GM18870 (cell line): ENCODE measurements at regions not wholly inside any gene's neighbourhood (a gene's known extent, or its start where the extent isn't known, plus 50 kb on each side); places are given as distances from the start of the nearest gene placed in this dataset.
"Not testable (repeated sequence)": the region's sequence is repeated elsewhere in the genome, so short reads cannot be mapped to it uniquely, and the experiment has no call there.

ENCODE experiments used
- ATAC-seq: cut with Tn5 transposase; IDR thresholded peaks from one replicate; pipeline ENCODE4 v1.9.1; 2021; ENCODE audit warnings: moderate library complexity; ENCODE audit not compliant: unreplicated experiment

- no peak for ATAC-seq
Observed at GRCh38 chr14:101634202-101634849, 73.0 kb downstream of the DIO3 start.

DNA sequence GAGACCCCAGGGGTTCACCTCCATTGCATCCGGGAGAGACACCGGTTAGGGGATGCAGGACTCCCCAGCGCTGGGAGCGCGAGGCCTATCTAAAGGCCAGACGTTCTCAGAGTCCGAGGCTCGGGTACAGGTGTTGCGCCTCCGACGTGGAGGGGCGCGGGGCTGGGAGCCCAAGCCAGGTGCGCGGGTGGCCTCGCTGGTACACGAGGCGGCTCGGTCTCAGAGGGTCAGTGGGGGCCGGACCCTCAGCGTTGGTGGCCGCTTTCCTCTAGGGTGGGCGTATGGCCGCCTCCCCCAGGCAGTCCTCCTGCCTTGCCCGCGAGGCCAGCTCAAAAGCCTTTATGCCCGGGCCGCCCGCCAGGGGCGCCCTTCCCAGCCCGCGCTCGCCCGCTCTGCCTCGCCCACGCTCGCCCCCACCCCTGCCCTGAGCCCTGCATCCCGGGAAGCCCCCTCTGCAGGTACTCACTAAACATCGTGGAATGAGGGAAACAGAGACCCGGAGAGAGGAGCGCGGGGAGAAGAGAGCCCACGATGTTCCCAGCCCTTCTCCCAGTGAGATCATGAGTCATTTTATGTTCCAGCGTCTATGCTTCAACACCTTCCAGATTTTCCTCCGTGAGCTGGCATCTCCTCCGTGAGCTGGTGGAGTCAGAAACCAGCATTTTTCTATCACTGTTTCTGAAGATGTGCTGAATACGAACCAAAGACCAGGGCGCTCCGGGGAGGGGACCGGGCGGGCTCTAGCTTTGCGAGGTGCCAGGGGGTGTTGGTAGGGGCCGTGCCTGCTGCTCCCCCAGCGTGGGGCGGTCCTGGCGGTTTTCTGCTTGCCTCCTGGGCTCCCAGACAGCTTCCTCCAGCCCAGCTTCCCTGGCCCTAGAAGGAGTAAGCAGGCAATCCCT, 73.8 kb downstream of the DIO3 start:
- ATAC-seq: no peak

- ATAC-seq: peak; percentile 48
Observed at GRCh38 chr14:101635749-101636560, 74.7 kb downstream of the DIO3 start.

DNA sequence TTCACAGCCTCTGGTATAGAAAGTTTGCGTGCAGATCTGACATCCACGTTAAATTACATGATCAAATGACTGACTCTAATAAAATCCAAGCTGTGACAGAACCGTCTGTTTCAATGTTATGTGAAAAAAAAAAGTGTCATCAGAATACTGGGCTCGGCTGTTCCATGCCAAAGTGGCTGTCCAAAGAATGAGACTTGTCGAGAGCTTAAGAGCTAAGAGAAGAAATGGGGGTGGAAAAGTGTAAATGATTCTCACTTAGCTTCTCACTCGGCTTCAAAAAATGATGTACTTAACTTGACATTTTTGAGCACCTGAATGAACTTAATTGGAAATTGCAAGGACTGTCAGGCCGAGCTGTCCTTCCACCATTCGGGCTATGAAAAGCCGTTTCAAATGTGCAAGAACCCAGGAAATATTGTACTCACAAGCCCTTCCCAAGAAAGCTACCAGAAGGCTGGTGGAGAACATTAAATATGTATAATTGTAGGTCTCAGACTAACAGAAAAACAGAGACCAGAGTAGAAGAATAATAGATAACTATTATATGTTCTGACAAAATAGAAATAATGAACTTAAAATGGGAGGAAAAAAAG, 78.0 kb downstream of the DIO3 start:
- no peak for ATAC-seq

DNA sequence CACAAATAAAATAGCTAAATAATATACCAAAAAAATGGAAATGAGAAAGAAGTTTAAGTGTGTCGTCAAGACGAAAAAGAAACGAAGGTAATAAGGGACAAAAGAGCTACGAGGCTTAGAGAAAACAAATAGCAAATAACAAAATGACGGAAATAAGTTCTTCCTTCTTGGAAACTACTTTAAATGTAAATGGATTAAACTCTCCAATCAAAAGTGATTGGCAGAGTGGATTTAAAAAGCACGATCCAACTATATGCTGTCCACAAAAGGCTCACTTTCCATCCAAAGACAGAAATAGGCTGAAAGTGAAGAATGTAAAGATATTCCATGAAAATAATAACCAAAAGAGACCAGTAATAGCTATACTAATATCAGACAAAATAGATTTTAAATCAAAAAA, 82.4 kb downstream of the DIO3 start:
- ATAC-seq: no peak

DNA sequence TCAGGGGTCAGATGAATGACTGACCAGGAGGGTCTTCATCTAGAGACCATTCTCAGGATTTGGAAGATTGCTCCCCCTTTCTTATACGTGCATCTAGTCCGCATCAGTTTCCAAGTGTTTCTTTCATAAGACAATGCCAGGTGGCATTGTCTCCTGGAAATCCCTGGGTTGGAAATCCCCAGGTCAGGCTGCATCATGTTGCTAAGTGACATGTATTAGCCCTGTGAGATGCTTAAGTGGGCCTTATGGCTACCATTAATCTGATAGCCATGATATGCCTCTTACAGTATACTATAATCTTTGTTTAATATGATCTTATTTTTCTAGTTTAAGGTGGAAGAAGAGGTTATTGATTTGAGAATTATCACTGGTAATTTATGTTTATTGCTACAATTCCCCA, 92.8 kb downstream of the DIO3 start:
- ATAC-seq: no peak

DNA sequence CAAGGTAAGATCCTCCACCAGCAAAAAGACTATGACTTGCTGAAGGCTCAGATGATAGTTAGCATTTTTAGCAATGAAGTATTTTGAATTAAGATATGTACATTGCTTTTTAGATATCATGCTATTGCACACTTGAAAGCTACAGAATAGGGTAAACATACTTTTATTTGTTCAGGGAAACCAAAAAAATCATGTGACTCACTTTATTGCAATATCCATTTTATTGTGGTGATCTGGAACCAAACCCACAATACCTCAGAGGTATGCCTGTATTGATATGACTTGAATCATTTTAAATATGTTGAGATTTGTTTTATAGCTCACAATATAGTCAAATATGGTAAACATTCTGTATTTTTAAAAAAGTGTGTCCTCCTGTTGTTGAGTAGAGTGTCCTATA, 96.1 kb downstream of the DIO3 start:
- ATAC-seq: no peak

- ATAC-seq: no peak
Observed at GRCh38 chr14:101665478-101666078, 95.9 kb upstream of the PPP2R5C start.

GRCh38 chr14:101666264-101666663, 95.2 kb upstream of the PPP2R5C start:
- ATAC-seq: no peak

DNA sequence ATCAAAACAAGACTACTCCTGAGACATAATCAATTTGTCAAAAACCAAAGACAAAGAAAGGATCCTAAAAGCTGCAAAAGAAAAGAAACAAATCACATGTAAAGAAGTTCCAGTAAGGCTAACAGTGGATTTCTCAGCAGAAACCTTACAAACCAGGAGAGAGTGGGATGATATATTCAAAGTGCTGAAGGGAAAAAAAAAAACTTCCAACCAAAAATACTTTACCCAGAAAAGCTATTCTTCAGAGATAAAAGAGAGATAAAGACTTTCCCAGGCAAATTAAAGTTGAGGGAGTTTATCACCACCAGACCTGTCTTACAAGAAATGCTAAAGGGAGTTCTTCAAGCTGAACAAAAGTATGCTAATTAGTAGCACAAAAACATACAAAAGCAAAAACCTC, 91.9 kb upstream of the PPP2R5C start:
- no peak for ATAC-seq

DNA sequence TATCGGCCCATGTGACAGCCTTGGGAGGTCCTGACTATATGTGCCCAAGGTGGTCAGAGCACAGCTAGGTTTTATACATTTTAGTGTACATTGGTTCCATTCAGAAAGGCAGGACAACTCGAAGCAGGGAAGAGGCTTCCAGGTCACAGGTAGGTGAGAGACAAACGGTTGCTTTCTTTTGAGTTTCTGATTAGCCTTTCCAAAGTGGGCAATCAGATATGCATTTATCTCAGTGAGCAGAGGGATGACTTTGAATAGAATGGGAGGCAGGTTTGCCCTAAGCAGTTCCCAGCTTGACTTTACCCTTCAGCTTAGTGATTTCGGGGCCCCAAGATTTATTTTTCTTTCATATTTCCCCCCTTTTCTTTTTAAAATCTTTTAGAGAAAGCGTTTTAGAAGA, 87.6 kb upstream of the PPP2R5C start:
- ATAC-seq: no peak

DNA sequence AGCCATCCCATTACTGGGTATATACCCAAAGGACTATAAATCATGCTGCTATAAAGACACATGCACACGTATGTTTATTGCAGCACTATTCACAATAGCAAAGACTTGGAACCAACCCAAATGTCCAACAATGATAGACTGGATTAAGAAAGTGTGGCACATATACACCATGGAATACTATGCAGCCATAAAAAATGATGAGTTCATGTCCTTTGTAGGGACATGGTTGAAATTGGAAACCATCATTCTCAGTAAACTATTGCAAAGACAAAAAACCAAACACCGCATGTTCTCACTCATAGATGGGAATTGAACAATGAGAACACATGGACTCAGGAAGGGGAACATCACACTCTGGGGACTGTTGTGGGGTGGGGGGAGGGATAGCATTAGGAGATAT, 85.7 kb upstream of the PPP2R5C start:
- ATAC-seq: not testable (repeated sequence)

GRCh38 chr14:101677912-101678327, 83.6 kb upstream of the PPP2R5C start:
- not testable (repeated sequence) for ATAC-seq

DNA sequence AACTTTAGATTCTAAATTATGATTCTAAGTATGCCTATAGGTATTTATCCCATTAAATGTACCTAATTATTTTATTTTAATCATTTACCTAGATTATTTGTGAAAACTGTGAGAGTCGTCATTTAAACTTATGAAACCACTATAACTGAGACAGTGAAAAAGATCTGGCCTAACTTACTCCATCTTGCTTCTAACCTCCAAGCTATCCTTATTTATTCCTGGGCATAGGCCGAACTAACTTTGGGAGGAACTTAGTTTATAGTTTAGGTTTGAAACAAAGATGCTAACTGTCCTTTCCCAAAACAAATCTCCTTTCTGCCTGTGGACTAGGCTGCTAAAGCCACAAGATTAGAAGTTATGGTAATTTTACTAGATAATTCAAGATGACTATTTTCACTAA, 79.7 kb upstream of the PPP2R5C start:
- no peak for ATAC-seq

DNA sequence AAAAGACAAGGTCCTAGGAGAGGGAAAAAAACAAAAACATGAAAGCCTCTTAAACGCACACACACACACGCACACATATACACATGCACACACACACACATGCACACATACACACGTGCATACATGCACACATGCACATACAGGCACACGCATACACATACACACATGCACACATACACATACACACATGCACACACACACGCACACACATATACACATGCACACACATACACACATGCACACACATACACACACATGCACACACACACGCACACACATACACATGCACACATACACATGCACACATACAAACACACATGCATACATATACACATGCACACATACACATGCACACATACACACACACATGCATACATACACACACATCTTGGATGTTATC, 78.1 kb upstream of the PPP2R5C start:
- ATAC-seq: no peak

GRCh38 chr14:101687756-101688546, 73.6 kb upstream of the PPP2R5C start:
- ATAC-seq: no peak

DNA sequence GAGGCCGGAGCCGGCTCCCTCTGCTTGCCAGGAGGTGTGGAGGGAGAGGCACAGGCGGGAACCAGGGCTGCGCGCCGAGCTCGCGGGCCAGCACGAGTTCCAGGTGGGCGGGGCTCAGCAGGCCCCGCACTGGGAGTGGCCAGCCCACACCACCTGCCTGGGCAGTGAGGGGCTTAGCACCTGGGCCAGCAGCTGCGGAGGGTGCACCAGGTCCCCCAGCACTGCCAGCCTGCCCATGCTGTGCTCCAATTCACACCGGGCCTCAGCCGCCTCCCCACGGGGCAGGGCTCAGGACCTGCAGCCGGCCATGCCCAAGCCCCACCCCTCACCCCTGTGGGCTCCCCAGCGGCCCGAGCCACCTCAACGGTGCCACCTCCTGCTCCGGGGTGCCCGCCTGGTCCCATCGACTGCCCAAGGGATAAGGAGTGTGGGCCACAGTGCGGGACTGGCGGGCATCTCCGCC, 72.4 kb upstream of the PPP2R5C start:
- no peak for ATAC-seq

DNA sequence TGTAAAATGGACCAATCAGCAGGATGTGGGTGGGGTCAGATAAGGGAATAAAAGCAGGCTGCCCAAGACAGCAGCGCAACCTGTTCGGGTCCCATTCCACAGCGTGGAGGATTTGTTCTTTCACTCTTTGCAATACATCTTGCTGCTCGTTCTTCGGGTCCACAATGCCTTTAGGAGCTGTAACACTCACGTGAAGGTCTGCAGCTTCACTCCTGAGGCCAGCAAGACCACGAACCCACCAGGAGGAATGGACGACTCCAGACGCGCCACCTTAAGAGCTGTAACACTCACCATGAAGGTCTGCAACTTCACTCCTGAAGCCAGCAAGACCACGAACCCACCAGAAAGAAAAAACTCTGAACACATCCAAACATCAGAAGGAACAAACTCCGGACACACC, 71.5 kb upstream of the PPP2R5C start:
- ATAC-seq: not testable (repeated sequence)

GRCh38 chr14:101695659-101696058, 65.8 kb upstream of the PPP2R5C start:
- ATAC-seq: no peak

DNA sequence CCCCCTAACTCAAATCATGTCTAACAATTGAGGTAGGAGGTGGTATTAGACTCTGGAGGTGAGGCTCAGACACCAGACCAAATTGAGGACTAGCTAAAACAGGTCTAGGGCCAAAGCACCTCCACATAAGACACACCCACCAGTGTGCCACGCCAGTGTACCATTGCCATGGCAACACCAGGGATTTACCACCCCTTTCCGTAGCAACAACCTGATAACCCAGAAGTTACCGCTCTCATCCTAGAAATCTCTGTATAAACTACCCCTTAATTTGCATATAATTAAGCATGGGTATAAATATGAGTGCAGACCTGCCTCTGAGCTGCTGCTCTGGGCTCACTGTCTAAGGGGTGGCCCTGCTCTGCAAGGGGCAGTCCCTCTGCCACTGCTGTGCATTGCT, 57.4 kb upstream of the PPP2R5C start:
- ATAC-seq: no peak
